UCSD-AML1 (cell line): ENCODE measurements at regions not wholly inside any gene's neighbourhood (a gene's known extent, or its start where the extent isn't known, plus 50 kb on each side); places are given as distances from the start of the nearest gene placed in this dataset.

ENCODE experiments used
- DNase-seq: peaks from one replicate; lab custom pipeline; 2025; ENCODE audit not compliant: unreplicated experiment; lab: John Stamatoyannopoulos, UW

- no peak for DNase-seq
Observed at GRCh38 chr3:67733269-67733950, 79.0 kb upstream of the SUCLG2 start.

- DNase-seq = no peak
Observed at GRCh38 chr3:67724434-67724833, 70.0 kb upstream of the SUCLG2 start.

GRCh38 chr3:67723863-67724262 is 69.5 kb upstream of the SUCLG2 start:
- no peak for DNase-seq

- no peak for DNase-seq
Observed at GRCh38 chr3:67719333-67719732, 64.9 kb upstream of the SUCLG2 start.

GRCh38 chr3:67715971-67716370 is 61.6 kb upstream of the SUCLG2 start:
- DNase-seq = no peak

- DNase-seq = no peak
Observed at GRCh38 chr3:67713764-67714469, 59.5 kb upstream of the SUCLG2 start.

GRCh38 chr3:67712259-67712658 is 57.8 kb upstream of the SUCLG2 start:
- no peak for DNase-seq

GRCh38 chr3:67710396-67710795 is 56.0 kb upstream of the SUCLG2 start:
- DNase-seq = no peak

- DNase-seq = no peak
Observed at GRCh38 chr3:67706934-67707333, 52.5 kb upstream of the SUCLG2 start.

GRCh38 chr3:67704322-67704721 is 49.9 kb upstream of the SUCLG2 start:
- no peak for DNase-seq
